ENCODE measurements at regions not wholly inside any gene's neighbourhood (a gene's known extent, or its start where the extent isn't known, plus 50 kb on each side); places are given as distances from the start of the nearest gene placed in this dataset.
"Not testable (repeated sequence)": the region's sequence is repeated elsewhere in the genome, so short reads cannot be mapped to it uniquely, and the experiment has no call there.

GRCh38 chr15:101937362-101937761, 125.4 kb downstream of the OR4F15 start:
- H2AK9ac ChIP-seq (replicated peaks; ENCODE audit: low read depth, low read length, poor library complexity); H2BK20ac ChIP-seq (ENCODE audit: low read depth, low read length); H2BK15ac ChIP-seq (ENCODE audit: low read depth, low read length); H4K8ac ChIP-seq (ENCODE audit: low read depth in 2 of 2, low read length in 2 of 2); H3K9ac ChIP-seq (ENCODE audit: low read depth, low read length); CTCF ChIA-PET; H4K91ac ChIP-seq (ENCODE audit: insufficient read depth, low read depth, low read length); ATAC-seq (ENCODE audit: low read depth); H3K27ac ChIP-seq (ENCODE audit: insufficient read depth, low read length); H3K23ac ChIP-seq (ENCODE audit: low read depth, low read length); H4K20me1 ChIP-seq (ENCODE audit: insufficient read depth, low read length); H3K4me2 ChIP-seq (ENCODE audit: low read depth, low read length); H3K18ac ChIP-seq (ENCODE audit: low read depth, low read length); H3K36me3 ChIP-seq (ENCODE audit: control insufficient read depth, insufficient read depth, low read length); H3K9me1 ChIP-seq (ENCODE audit: insufficient read depth, low read length); POLR2A ChIA-PET (ENCODE audit: unreplicated experiment); dilution Hi-C loops (cut with HindIII; ENCODE audit: low sequenced_read_pairs, unreplicated experiment); H3K9me3 ChIP-seq (ENCODE audit: control insufficient read depth, insufficient read depth, low read length); H3K14ac ChIP-seq (replicated peaks; ENCODE audit: low read depth, low read length); H2AFZ ChIP-seq (replicated peaks; ENCODE audit: low read length, poor library complexity); H3K4me1 ChIP-seq (ENCODE audit: control insufficient read depth, insufficient read depth, low read length); H2BK5ac ChIP-seq (ENCODE audit: low read depth, low read length, poor library complexity, severe bottlenecking); BruUV-seq (replicated peaks); in situ Hi-C loops (cut with MboI; ENCODE audit: low sequenced_read_pairs); intact Hi-C loops (cut with micrococcal nuclease); H3K27me3 ChIP-seq (ENCODE audit: control insufficient read depth, insufficient read depth, low read length); H3K4me3 ChIP-seq (ENCODE audit: insufficient read depth, low read depth, low read length); H3K56ac ChIP-seq (ENCODE audit: extremely low read depth, insufficient read depth, low read length); H3K4ac ChIP-seq (ENCODE audit: low read depth, low read length); H2AK5ac ChIP-seq (ENCODE audit: low read depth, low read length); H3K79me1 ChIP-seq (ENCODE audit: low read depth in 1 of 2, low read length in 2 of 2); H4K5ac ChIP-seq (ENCODE audit: low read depth, low read length); H2BK120ac ChIP-seq (ENCODE audit: low read depth, low read length); DNase-seq: not testable (repeated sequence)
- no CpG with 5 or more reads among the region's 1 CpG for WGBS, 2 experiments (ENCODE audit: extremely low coverage in 2 of 2, insufficient read length in 1 of 2)

DNA sequence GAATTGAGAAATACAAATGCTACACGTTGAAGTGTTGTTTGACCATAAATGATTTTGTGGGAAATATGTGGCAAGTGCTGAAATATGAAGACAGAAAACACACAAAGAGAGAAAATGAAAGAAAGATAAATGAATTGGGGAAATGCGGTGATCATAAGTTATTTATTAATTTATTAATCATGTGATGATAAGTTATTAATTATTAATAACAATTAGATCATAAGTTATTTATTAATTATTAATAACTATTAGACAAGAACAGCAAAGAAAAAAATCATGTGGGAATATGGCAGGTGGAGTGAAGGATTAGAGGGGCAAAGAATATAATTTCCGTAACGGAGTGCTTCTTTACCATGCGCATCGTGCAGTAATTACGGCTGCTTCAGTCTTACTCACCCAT, 126.6 kb downstream of the OR4F15 start:
- H2AK5ac ChIP-seq (ENCODE audit: low read depth, low read length); DNase-seq; ATAC-seq (ENCODE audit: low read depth); H2AK9ac ChIP-seq (replicated peaks; ENCODE audit: low read depth, low read length, poor library complexity); H4K20me1 ChIP-seq (ENCODE audit: insufficient read depth, low read length); H4K5ac ChIP-seq (ENCODE audit: low read depth, low read length); BruUV-seq (replicated peaks); H3K36me3 ChIP-seq (ENCODE audit: control insufficient read depth, insufficient read depth, low read length); CTCF ChIA-PET; H3K79me1 ChIP-seq (ENCODE audit: low read depth in 1 of 2, low read length in 2 of 2); H2BK15ac ChIP-seq (ENCODE audit: low read depth, low read length); H3K27me3 ChIP-seq (ENCODE audit: control insufficient read depth, insufficient read depth, low read length); H4K8ac ChIP-seq (ENCODE audit: low read depth in 2 of 2, low read length in 2 of 2); intact Hi-C loops (cut with micrococcal nuclease); H3K4ac ChIP-seq (ENCODE audit: low read depth, low read length); H4K91ac ChIP-seq (ENCODE audit: insufficient read depth, low read depth, low read length); H3K27ac ChIP-seq (ENCODE audit: insufficient read depth, low read length); H3K9me1 ChIP-seq (ENCODE audit: insufficient read depth, low read length); H2AFZ ChIP-seq (replicated peaks; ENCODE audit: low read length, poor library complexity); H3K4me3 ChIP-seq (ENCODE audit: insufficient read depth, low read depth, low read length); H3K4me1 ChIP-seq (ENCODE audit: control insufficient read depth, insufficient read depth, low read length); POLR2A ChIA-PET (ENCODE audit: unreplicated experiment); H3K14ac ChIP-seq (replicated peaks; ENCODE audit: low read depth, low read length); H3K56ac ChIP-seq (ENCODE audit: extremely low read depth, insufficient read depth, low read length); in situ Hi-C loops (cut with MboI; ENCODE audit: low sequenced_read_pairs); H2BK5ac ChIP-seq (ENCODE audit: low read depth, low read length, poor library complexity, severe bottlenecking); H3K18ac ChIP-seq (ENCODE audit: low read depth, low read length); H2BK120ac ChIP-seq (ENCODE audit: low read depth, low read length); H3K4me2 ChIP-seq (ENCODE audit: low read depth, low read length); H2BK20ac ChIP-seq (ENCODE audit: low read depth, low read length); H3K9me3 ChIP-seq (ENCODE audit: control insufficient read depth, insufficient read depth, low read length); H3K9ac ChIP-seq (ENCODE audit: low read depth, low read length); dilution Hi-C loops (cut with HindIII; ENCODE audit: low sequenced_read_pairs, unreplicated experiment); H3K23ac ChIP-seq (ENCODE audit: low read depth, low read length): not testable (repeated sequence)
- WGBS, 2 experiments (ENCODE audit: extremely low coverage in 2 of 2, insufficient read length in 1 of 2), result no CpG with 5 or more reads among the region's 7 CpGs

All from IMR-90 (cell line).